ENCODE measurements at regions not wholly inside any gene's neighbourhood (a gene's known extent, or its start where the extent isn't known, plus 50 kb on each side); places are given as distances from the start of the nearest gene placed in this dataset.
"Not testable (repeated sequence)": the region's sequence is repeated elsewhere in the genome, so short reads cannot be mapped to it uniquely, and the experiment has no call there.

DNA sequence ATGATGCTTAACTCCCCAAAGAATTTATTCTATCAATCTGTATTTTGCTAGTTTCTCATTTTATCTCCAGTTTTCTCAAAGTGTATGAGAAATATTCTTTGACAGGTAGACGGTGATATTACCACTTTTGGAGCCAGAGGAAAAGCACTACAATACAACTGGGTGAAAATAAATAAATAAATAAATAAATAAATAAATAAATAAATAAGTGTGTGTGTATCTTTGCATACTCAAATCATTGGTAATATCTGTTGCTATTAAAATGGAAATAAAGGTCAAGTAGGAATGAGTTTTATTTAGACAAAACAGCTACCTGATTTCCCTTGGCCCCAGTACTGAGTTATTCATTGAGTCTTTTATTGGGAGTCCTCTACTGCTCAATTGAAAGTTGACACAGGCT lies 114.3 kb downstream of the RBMX2 start:
- H3K4me1 ChIP-seq (ENCODE audit: control insufficient read depth, insufficient read depth, low read length): no peaks in the 10 kb centered on the region
- H3K27ac ChIP-seq (ENCODE audit: low read length): no peak overlapping the region
- no peaks in the 10 kb centered on the region for H3K27me3 ChIP-seq (ENCODE audit: control insufficient read depth, insufficient read depth, low read length)
- no CpG with 5 or more reads among the region's 1 CpG for WGBS (ENCODE audit: insufficient coverage, low lambda C conversion rate)
- no peak overlapping the region for H3K4me3 ChIP-seq (ENCODE audit: low read length)
- no peak for DNase-seq
- no peaks in the 10 kb centered on the region for H3K9me3 ChIP-seq (ENCODE audit: control insufficient read depth, low read depth, low read length)
- H3K36me3 ChIP-seq (ENCODE audit: control insufficient read depth, insufficient read depth, low read length): no peaks in the 10 kb centered on the region

DNA sequence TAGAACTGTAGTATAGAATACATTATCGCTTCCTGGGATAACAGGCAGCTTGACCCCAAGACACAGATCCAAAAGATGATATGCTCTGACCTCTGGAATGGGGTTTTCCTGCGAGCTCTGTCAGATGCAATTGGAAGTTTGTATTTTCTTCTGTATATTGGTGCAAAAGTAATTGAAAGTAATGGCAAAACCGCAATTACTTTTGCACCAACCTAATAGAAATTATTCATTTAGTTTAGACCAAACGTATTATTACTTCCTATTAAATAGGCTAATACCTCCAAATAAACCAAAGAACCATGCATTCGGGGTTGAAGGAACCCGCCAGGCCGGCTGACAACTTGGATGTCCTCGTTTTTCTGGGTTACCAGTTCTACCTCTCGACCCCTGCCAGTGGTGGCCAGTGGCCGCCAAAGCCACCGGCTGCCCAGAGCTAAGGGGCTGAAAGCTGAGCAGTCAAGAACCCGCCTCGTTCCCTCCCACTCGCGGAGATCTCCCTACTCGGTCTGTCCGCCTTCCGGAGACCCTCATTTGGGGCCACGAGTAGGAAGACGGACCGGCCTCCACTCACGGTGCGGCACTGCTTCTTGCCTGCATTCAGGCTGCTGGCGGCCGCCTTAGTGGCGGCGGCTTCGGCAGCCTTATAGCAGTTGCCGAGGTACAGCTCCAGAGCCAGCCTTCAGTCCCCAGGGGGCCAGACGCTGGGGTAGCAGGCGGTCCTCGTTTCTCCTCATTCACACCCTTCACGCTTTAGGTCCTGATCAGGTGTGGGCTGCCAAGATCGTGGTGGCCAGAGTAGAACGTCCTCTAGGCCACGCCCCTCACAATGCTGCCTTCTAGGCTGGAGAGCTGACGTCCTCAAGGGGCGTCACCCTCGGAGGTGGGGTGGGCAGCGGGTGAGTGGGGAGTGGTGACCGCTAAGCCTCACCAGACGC lies 121.9 kb downstream of the RBMX2 start:
- WGBS (ENCODE audit: insufficient coverage, low lambda C conversion rate): 100% methylated on average over 1 of the region's 42 CpGs
- peak overlapping the region; percentile 10 for H3K4me3 ChIP-seq (ENCODE audit: low read length)
- H3K36me3 ChIP-seq (ENCODE audit: control insufficient read depth, insufficient read depth, low read length): no peaks in the 10 kb centered on the region
- peak; percentile 6 to 34 for DNase-seq
- no peaks in the 10 kb centered on the region for H3K9me3 ChIP-seq (ENCODE audit: control insufficient read depth, low read depth, low read length)
- H3K4me1 ChIP-seq (ENCODE audit: control insufficient read depth, insufficient read depth, low read length): no peaks in the 10 kb centered on the region
- H3K27ac ChIP-seq (ENCODE audit: low read length): no peak overlapping the region
- H3K27me3 ChIP-seq (ENCODE audit: control insufficient read depth, insufficient read depth, low read length): no peaks in the 10 kb centered on the region

DNA sequence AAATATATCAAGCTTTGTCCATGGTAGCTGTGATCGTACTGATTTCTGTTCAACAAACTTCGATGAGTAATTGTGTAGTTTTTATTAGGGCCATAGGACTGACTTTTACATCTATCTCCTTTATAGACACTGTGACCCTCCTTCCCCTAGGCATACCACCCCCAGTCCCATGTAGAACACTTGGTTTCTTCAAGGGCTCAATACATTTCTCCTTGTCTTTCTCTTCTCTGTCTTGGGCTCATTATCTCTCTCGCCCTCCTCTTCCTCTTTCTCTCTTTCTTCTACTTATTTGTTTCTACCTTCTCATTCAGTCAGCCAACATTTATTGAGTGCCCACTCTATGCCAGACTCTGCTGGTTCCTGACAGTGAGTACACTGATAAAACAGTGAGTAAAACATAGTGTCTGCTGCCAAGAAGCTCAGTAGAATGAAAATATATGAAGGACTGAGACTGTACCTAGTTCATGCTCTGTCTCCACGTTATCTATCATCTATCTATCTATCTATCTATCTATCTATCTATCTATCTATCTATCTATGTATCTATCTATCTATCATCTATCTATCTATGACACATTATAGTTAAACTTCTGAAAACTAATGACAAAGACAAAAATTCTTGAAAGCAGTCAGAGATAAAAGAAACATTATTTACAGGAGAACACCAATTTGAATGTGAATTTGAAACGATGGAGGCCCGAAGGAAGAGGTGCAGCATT lies 122.8 kb downstream of the RBMX2 start:
- no peaks in the 10 kb centered on the region for H3K36me3 ChIP-seq (ENCODE audit: control insufficient read depth, insufficient read depth, low read length)
- H3K9me3 ChIP-seq (ENCODE audit: control insufficient read depth, low read depth, low read length): no peaks in the 10 kb centered on the region
- no peak for DNase-seq
- no peak overlapping the region for H3K4me3 ChIP-seq (ENCODE audit: low read length)
- WGBS (ENCODE audit: insufficient coverage, low lambda C conversion rate): 100% methylated on average over 2 of the region's 6 CpGs
- H3K27me3 ChIP-seq (ENCODE audit: control insufficient read depth, insufficient read depth, low read length): no peaks in the 10 kb centered on the region
- H3K27ac ChIP-seq (ENCODE audit: low read length): no peak overlapping the region
- H3K4me1 ChIP-seq (ENCODE audit: control insufficient read depth, insufficient read depth, low read length): no peaks in the 10 kb centered on the region

DNA sequence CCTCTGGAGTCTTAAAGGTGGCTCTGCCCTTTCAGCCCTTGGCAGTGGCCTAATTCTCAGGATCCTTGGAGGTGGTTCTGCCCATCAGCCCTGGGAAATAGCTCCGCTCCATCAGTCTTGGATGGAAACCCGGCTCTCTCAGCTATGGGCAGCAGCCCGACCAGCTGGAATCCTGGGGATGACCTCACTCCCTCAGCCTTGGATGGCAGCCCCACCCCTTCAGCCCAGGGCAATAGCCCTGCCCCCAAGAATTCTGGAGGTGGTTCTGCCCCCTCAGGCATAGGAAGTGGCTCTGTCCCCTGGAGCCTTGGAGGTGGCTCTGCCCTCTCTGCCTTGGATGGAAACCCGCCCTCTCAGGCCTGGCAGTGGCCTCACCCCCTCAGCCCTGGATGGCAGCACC lies 127.7 kb downstream of the RBMX2 start:
- H3K27me3 ChIP-seq (ENCODE audit: control insufficient read depth, insufficient read depth, low read length): no peaks in the 10 kb centered on the region
- no CpG with 5 or more reads among the region's 4 CpGs for WGBS (ENCODE audit: insufficient coverage, low lambda C conversion rate)
- no peaks in the 10 kb centered on the region for H3K36me3 ChIP-seq (ENCODE audit: control insufficient read depth, insufficient read depth, low read length)
- H3K4me3 ChIP-seq (ENCODE audit: low read length): no peak overlapping the region
- no peak overlapping the region for H3K27ac ChIP-seq (ENCODE audit: low read length)
- no peaks in the 10 kb centered on the region for H3K4me1 ChIP-seq (ENCODE audit: control insufficient read depth, insufficient read depth, low read length)
- H3K9me3 ChIP-seq (ENCODE audit: control insufficient read depth, low read depth, low read length): no peaks in the 10 kb centered on the region
- no peak for DNase-seq

DNA sequence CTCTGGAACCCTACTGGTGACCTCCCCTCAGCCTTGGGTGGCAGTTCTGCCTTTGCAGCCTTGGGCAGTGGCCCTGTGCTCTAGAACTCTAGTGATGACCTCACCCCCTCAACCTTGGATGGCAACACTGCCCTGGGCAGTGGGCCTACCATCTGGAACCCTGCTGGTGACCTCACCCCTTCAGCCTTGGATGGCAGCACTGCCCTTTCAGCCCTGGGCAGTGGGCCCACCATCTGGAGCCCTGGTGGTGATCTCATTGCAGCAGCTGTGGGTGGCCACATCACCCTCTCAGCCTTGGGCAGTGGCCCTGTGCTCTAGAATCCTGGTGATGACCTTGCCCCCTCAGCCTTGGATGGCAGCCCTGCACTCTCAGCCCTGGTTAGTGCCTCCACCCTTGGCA lies 129.3 kb downstream of the RBMX2 start:
- Histone ChIP-seq H3K27ac (ENCODE audit: low read length) (no peak overlapping the region), H3K4me1 (ENCODE audit: control insufficient read depth, insufficient read depth, low read length) (no peaks in the 10 kb centered on the region), H3K9me3 (ENCODE audit: control insufficient read depth, low read depth, low read length) (no peaks in the 10 kb centered on the region), H3K36me3 (ENCODE audit: control insufficient read depth, insufficient read depth, low read length) (no peaks in the 10 kb centered on the region), H3K27me3 (ENCODE audit: control insufficient read depth, insufficient read depth, low read length) (no peaks in the 10 kb centered on the region), H3K4me3 (ENCODE audit: low read length) (no peak overlapping the region)
- no peak for DNase-seq

DNA sequence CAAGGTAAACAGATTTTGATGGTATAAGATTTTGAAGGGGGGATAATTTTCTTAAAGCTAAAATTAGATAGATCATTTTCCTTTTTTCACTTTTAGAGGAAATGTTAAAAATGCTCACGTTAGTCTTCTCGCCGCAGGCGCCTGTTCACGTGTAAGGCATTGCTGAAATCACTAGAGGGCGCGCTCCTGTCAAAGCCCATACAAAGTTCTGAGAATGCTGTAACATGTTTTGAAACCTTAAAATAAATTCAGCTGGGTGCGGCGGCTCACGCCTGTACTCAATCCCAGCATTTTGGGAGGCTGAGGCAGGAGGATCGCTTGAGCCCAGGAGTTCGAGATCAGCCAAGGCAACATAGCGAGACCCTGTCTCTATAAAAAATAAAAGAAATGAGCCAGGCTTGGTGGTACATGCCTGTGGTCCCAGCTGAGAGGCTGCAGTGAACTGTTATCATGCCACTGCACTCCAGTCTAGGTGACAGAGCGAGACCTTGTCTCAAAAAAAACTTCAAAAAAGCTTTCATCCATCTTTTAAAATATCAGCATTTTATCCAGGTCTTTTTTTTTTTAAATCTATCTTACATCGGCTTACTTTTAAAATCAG lies 138.0 kb downstream of the RBMX2 start:
- H3K9me3 ChIP-seq (ENCODE audit: control insufficient read depth, low read depth, low read length): no peaks in the 10 kb centered on the region
- no peaks in the 10 kb centered on the region for H3K36me3 ChIP-seq (ENCODE audit: control insufficient read depth, insufficient read depth, low read length)
- WGBS (ENCODE audit: insufficient coverage, low lambda C conversion rate): no CpG with 5 or more reads among the region's 15 CpGs
- H3K27ac ChIP-seq (ENCODE audit: low read length): no peak overlapping the region
- peak in 1 of 2 donors; percentile 5 for DNase-seq
- H3K27me3 ChIP-seq (ENCODE audit: control insufficient read depth, insufficient read depth, low read length): no peaks in the 10 kb centered on the region
- no peak overlapping the region for H3K4me3 ChIP-seq (ENCODE audit: low read length)
- H3K4me1 ChIP-seq (ENCODE audit: control insufficient read depth, insufficient read depth, low read length): no peaks in the 10 kb centered on the region

DNA sequence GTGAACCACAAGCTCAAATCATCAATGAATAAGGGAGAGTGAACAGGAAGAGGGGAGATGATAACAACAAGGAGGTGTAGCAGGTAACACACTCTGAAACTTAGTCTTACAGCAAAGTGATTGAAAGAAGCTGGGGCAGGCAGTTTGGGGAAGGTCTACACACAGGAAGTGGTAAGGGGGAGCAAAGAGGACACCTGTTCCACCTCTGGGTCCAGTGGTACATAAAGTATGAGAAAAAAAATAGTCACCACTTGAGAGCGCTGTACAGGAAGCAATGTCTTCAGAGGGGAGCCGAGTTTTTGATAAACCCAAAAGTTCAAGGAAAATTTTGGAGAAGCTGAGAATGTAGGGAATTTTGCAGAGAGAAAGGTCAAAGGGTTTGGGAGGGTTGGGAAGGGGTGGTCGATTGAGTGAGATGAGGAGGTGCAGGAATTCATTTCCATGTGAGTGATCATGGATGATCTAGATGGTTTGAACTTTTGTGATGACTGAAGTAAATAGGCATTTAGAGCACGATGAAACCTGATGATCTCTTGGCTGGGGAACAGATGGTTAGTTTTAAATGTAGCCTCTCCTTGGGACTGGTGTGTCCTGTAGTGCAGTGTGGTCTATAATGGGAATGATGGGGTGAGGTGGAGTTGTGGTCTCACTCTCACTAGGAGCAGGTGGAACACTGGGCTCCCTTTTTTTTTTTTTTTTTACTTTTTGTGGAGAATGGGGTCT lies 142.0 kb downstream of the RBMX2 start:
- Histone ChIP-seq H3K4me3 (ENCODE audit: low read length) (no peak overlapping the region), H3K36me3 (ENCODE audit: control insufficient read depth, insufficient read depth, low read length) (no peaks in the 10 kb centered on the region), H3K27me3 (ENCODE audit: control insufficient read depth, insufficient read depth, low read length) (no peaks in the 10 kb centered on the region), H3K4me1 (ENCODE audit: control insufficient read depth, insufficient read depth, low read length) (no peaks in the 10 kb centered on the region), H3K9me3 (ENCODE audit: control insufficient read depth, low read depth, low read length) (no peaks in the 10 kb centered on the region), H3K27ac (ENCODE audit: low read length) (no peak overlapping the region)
- 80% methylated on average over 1 of the region's 4 CpGs for WGBS (ENCODE audit: insufficient coverage, low lambda C conversion rate)
- DNase-seq: no peak

DNA sequence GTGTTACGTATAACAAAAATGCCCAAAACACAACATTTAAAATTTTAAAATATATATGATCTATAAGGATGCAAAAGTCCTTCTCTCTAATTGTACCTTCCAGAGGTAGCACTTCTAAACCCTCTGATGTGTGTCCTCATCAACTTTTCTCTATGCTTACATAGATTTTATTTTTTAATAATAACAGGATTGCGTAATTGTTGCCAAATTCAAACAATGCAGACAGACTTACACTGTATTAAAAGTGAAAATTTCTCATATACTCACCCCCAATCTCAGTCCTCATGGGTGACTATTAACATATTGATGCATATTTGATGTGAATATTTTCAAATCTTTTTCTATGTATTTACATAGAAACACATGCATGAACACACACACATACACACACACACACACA lies 144.0 kb downstream of the RBMX2 start:
- no CpG with 5 or more reads among the region's 2 CpGs for WGBS (ENCODE audit: insufficient coverage, low lambda C conversion rate)
- no peak for DNase-seq
- no peaks in the 10 kb centered on the region for H3K9me3 ChIP-seq (ENCODE audit: control insufficient read depth, low read depth, low read length)

DNA sequence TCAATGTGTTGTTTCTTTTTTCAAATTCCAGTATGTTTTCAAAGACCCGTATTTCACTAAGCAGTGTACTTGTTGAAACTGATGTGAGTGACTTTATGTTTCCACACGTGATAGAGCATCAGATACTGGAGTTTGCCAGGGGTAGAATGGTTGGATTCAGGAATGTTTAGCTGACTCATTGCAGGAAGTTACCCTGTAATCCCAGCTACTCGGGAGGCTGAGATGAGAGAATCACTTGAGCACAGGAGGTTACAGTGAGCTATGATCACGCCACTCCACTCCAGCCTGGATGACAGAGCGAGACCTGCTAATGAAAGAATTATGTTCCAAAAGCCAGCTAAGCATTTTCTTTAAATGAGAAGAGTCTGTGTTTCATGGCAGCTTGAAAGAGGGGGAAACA lies 147.6 kb downstream of the RBMX2 start:
- not testable (repeated sequence) for DNase-seq; H3K27ac ChIP-seq (ENCODE audit: low read length); H3K9me3 ChIP-seq (ENCODE audit: control insufficient read depth, low read depth, low read length); H3K27me3 ChIP-seq (ENCODE audit: control insufficient read depth, insufficient read depth, low read length); H3K4me3 ChIP-seq (ENCODE audit: low read length); H3K36me3 ChIP-seq (ENCODE audit: control insufficient read depth, insufficient read depth, low read length); H3K4me1 ChIP-seq (ENCODE audit: control insufficient read depth, insufficient read depth, low read length)
- WGBS (ENCODE audit: insufficient coverage, low lambda C conversion rate): no CpG with 5 or more reads among the region's 5 CpGs

More for the DNA sequence above, 144.0 kb downstream of the RBMX2 start:
- no peak overlapping the region for H3K27ac ChIP-seq (ENCODE audit: low read length)
- no peaks in the 10 kb centered on the region for H3K27me3 ChIP-seq (ENCODE audit: control insufficient read depth, insufficient read depth, low read length)
- H3K36me3 ChIP-seq (ENCODE audit: control insufficient read depth, insufficient read depth, low read length): no peaks in the 10 kb centered on the region
- no peak overlapping the region for H3K4me3 ChIP-seq (ENCODE audit: low read length)
- no peaks in the 10 kb centered on the region for H3K4me1 ChIP-seq (ENCODE audit: control insufficient read depth, insufficient read depth, low read length)

DNA sequence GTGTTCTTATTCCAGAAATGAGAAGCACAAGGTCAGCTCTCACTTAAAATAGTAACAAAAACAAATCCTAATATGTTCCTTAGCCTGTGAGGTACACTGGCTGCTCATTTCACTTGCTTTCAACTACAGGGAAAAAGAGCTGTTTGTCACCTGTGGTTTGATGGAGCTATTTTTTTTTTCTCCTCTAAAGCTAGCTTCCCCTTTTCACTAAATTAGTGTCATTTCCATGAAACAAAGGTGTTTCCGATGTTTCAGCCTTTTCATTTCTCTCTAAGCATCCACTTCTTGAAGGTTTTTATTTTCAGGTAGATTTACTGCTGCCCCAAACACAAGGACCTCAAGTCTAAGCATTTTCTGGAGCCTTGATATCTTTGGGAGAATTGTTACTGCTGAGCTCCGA lies 148.6 kb downstream of the RBMX2 start:
- no peak for DNase-seq
- Histone ChIP-seq H3K27ac (ENCODE audit: low read length) (no peak overlapping the region), H3K36me3 (ENCODE audit: control insufficient read depth, insufficient read depth, low read length) (no peaks in the 10 kb centered on the region), H3K4me3 (ENCODE audit: low read length) (no peak overlapping the region), H3K4me1 (ENCODE audit: control insufficient read depth, insufficient read depth, low read length) (peaks cover 2% of the 10 kb centered on the region), H3K27me3 (ENCODE audit: control insufficient read depth, insufficient read depth, low read length) (no peaks in the 10 kb centered on the region), H3K9me3 (ENCODE audit: control insufficient read depth, low read depth, low read length) (no peaks in the 10 kb centered on the region)
- WGBS (ENCODE audit: insufficient coverage, low lambda C conversion rate): 83% methylated on average over 1 of the region's 2 CpGs
